ENCODE measurements at regions not wholly inside any gene's neighbourhood (a gene's known extent, or its start where the extent isn't known, plus 50 kb on each side); places are given as distances from the start of the nearest gene placed in this dataset.

DNA sequence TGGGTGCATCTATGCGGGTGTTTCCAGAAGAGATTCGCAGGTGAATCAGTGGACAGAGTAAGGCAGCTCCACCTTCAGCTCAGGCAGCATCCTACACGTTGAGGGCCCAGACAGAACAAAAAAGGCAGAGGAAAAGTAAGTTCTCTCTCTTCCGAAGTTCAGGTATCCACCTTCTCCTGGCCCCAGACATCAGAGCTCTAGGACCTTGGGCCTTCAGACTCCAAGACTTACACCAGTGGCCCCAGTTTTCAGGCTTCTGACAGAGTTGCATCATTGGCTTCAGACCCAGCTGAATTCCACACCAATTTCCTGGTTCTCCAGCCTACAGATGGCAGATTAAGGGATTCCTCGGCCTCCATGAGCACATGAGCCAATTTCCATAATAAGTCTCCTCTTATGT is 102.2 kb upstream of the GPR26 start:
- no peak for DNase-seq
- intact Hi-C loops (cut with DNase I; ENCODE audit: low total_unique reads): loop anchor here (2.0 kb wide), 1 partner anchor 431 kb away; no protein-coding TSS in a partner anchor
- H3K27ac ChIP-seq: no peak overlapping the region
- no peak for TF ChIP-seq CTCF (IDR thresholded peaks at IDR 0.05)
- peaks cover 0 to 46% of the 10 kb centered on the region in 2 donors for H3K27me3 ChIP-seq
- H3K9me3 ChIP-seq: no peaks in the 10 kb centered on the region
- peaks cover 0 to 3% (median 0%) of the 10 kb centered on the region in 4 donors for H3K4me1 ChIP-seq
- no peak overlapping the region for H3K4me3 ChIP-seq
- H3K36me3 ChIP-seq: no peaks in the 10 kb centered on the region

GRCh38 chr10:123564631-123565030 is 101.5 kb upstream of the GPR26 start:
- Histone ChIP-seq H3K4me3 (no peak overlapping the region), H3K9me3 (no peaks in the 10 kb centered on the region), H3K27ac (no peak overlapping the region), H3K4me1 (no peaks in the 10 kb centered on the region), H3K36me3 (no peaks in the 10 kb centered on the region), H3K27me3 (peaks cover 0 to 44% of the 10 kb centered on the region in 2 donors)
- no peak for DNase-seq
- intact Hi-C loops (cut with DNase I; ENCODE audit: low total_unique reads): no loop called here
- TF ChIP-seq CTCF (IDR thresholded peaks at IDR 0.05): no peak

DNA sequence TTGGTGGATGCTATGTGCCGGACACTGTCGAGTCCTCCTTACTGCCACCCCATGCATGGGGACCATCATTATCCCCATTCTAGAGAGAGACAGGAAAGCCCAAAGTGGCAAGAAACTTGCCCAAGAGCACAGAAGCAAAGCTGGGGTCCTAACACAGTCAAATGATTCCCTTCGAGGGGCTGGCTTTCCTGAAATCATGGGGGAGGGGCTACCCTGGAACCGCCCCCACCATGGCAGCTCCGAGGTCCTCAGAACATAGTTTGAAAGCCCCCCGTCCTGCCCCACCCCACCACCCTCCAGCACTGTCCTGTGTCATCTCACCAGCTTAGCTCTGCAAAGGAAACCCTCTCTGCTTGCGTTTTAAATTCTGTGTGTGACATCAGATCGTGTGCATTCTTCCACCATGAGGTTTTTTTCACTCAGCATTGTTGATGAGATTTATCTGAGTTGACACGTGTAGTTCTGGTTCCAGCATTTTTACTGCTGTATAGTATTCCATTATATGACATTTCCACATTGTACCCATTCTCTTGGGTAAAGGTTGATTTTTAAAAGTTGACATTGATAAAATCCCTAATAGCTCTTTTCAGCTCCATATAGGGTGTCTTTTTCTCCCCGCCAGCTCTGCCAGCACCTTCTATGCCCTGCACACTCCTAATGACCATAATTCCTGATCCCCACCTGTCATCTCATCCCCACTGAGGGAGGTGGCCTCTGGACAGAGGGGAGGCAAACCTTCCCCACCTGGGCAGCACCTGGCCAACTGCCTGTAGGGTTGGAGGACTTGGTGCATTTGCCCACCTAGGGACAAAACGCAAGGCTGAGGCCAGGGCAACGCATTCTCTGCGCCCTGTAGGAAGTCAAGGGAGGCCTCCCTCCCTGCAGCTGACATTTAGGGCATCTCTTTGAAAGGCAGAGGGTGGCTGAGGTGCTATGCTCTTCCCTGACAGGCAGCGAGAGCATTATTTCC is 100.2 kb upstream of the GPR26 start:
- no peak for TF ChIP-seq CTCF (IDR thresholded peaks at IDR 0.05)
- DNase-seq: no peak
- Histone ChIP-seq H3K27me3 (peaks cover 0 to 45% of the 10 kb centered on the region in 2 donors), H3K4me1 (no peaks in the 10 kb centered on the region), H3K9me3 (no peaks in the 10 kb centered on the region), H3K36me3 (no peaks in the 10 kb centered on the region), H3K27ac (no peak overlapping the region), H3K4me3 (no peak overlapping the region)
- intact Hi-C loops (cut with DNase I; ENCODE audit: low total_unique reads): no loop called here

DNA sequence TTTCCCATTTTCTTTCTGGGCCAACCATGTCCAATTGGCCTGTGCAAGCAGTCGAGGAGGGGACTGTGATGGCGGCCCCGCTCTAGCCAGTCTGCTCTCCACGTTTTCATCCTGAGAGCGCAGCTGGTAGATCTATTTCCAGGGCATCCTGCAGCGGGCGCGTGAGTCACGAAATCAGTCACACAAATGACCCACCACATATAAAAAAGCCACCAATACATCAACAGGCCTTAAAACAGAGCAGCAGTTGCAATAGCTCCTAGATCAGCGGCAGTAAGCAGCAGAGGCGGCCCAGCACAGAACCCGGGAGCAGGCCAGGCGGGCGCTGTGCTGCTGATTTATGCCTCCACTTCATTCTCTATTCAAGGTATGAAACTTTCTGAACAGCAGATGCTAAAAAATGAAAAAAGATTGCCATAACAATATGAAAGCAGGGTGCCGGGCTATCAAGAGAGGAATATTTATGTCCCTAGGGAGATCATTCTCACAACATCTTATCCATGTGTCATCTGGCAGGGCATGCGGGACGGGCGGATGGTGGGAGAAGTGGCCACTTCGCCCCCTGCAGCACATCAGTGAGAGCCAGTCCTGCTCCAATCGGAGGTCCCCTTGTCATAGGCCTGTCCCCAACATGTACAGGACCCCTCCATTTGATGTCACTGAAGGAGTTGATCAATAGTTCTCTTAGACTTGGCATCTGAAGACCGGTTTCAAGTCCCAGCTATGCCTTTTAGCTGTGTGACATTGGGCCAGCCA is 98.0 kb upstream of the GPR26 start:
- H3K4me1 ChIP-seq: no peaks in the 10 kb centered on the region
- intact Hi-C loops (cut with DNase I; ENCODE audit: low total_unique reads): no loop called here
- H3K27me3 ChIP-seq: peaks cover 0 to 61% of the 10 kb centered on the region in 2 donors

DNA sequence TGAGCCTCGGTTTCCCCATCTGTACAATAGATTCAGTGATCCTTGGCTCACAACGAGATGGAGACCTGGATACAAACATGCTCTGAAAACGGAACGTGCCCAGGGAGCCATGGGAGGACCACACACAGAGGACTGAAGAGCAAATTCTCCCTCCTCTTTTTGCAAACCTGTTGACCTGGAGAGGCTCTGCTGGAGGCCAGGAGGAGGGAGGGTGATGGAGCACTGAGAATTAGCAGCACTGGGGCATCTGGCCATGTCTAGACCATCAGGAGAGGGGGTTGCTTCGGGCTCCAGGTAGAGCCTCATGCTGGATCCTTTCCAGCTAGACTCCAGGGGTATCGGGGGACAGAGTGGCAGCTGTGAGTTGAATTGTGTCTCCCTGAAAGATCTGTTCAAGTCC is 97.4 kb upstream of the GPR26 start:
- intact Hi-C loops (cut with DNase I; ENCODE audit: low total_unique reads): no loop called here
- Histone ChIP-seq H3K4me1 (no peaks in the 10 kb centered on the region), H3K4me3 (no peak overlapping the region), H3K27me3 (peaks cover 0 to 67% of the 10 kb centered on the region in 2 donors), H3K9me3 (no peaks in the 10 kb centered on the region), H3K27ac (no peak overlapping the region), H3K36me3 (no peaks in the 10 kb centered on the region)
- TF ChIP-seq CTCF (IDR thresholded peaks at IDR 0.05): no peak
- DNase-seq: no peak

More for the DNA sequence above, 98.0 kb upstream of the GPR26 start:
- no peak overlapping the region for H3K27ac ChIP-seq
- no peaks in the 10 kb centered on the region for H3K9me3 ChIP-seq
- H3K4me3 ChIP-seq: no peak overlapping the region
- no peak for DNase-seq
- no peak for TF ChIP-seq CTCF (IDR thresholded peaks at IDR 0.05)
- no peaks in the 10 kb centered on the region for H3K36me3 ChIP-seq

Data from tibial artery (tissue), 4 donors.